Peyer's patch (tissue), 4 donors: ENCODE measurements at regions not wholly inside any gene's neighbourhood (a gene's known extent, or its start where the extent isn't known, plus 50 kb on each side); places are given as distances from the start of the nearest gene placed in this dataset.

Experiments used
- DNase-seq, 3 donors: peaks; one replicate each; pipeline ENCODE4 v3.0.0-alpha.2; 2017 to 2019
- H3K27ac ChIP-seq, 4 donors: fragments of 200-600 bp; sonication (generic); one replicate each; pipeline ENCODE4 v1.5.1; 2016 to 2019
- H3K27me3 ChIP-seq, 2 donors: fragments of 200-600 bp; sonication (generic); one replicate each; pipeline ENCODE4 v1.5.1; 2019
- H3K36me3 ChIP-seq, 3 donors: fragments of 200-600 bp; sonication (generic); one replicate each; pipeline ENCODE4 v1.5.1; 2016 to 2019
- H3K4me1 ChIP-seq, 4 donors: fragments of 200-600 bp; sonication (generic); one replicate each; pipeline ENCODE4 v1.5.1; 2016 to 2019
- H3K4me3 ChIP-seq, 4 donors: fragments of 200-600 bp; sonication (generic); 1 replicate in 3 of 4; 2 replicates in 1 of 4; pipeline ENCODE4 v1.5.1; 2016 to 2019; ENCODE audit warnings: mild to moderate bottlenecking in 1 of 4
- H3K9me3 ChIP-seq, 4 donors: fragments of 200-600 bp; sonication (generic); one replicate each; pipeline ENCODE4 v1.5.1; 2016 to 2019; ENCODE audit warnings: mild to moderate bottlenecking in 1 of 4
- POLR2A ChIP-seq, 2 donors: fragments of 450-650 bp; IDR thresholded peaks; one replicate each; pipeline ENCODE4 v1.5.1; 2017; ENCODE audit warnings: antibody characterized with exemption in 2 of 2, mild to moderate bottlenecking in 2 of 2, moderate library complexity in 2 of 2
- TF ChIP-seq, protein P1 (sequence below), 6 experiments: fragments of 450-650 bp in 4 of 6; fragments of 200-600 bp in 2 of 6; sonication (generic) in 1 of 6; IDR thresholded peaks; one replicate each; pipeline ENCODE4 v1.5.1; 2017 to 2019; ENCODE audit warnings: antibody characterized with exemption in 6 of 6, mild to moderate bottlenecking in 3 of 6, moderate library complexity in 1 of 6

DNA sequence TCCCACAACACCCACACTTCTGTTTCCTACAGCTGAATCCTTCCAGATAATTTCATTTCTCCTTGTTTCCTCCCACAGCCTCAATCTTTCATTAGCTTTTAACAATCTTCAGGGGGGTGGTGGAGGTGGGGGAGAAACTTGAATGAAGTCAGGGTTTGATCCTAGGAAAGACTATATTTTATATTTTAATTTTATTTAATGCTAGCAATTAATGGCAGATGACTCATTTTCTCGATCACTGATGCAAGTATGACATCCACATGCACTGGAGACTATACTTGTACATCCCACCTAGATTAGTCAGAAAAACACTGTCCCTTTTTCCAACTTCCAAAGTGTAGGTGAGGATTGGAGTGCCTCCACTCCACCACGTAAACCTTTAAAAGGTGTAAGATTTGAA is 1181.3 kb upstream of the AUTS2 start:
- H3K4me3 ChIP-seq = no peak overlapping the region
- TF ChIP-seq, protein P1, sequence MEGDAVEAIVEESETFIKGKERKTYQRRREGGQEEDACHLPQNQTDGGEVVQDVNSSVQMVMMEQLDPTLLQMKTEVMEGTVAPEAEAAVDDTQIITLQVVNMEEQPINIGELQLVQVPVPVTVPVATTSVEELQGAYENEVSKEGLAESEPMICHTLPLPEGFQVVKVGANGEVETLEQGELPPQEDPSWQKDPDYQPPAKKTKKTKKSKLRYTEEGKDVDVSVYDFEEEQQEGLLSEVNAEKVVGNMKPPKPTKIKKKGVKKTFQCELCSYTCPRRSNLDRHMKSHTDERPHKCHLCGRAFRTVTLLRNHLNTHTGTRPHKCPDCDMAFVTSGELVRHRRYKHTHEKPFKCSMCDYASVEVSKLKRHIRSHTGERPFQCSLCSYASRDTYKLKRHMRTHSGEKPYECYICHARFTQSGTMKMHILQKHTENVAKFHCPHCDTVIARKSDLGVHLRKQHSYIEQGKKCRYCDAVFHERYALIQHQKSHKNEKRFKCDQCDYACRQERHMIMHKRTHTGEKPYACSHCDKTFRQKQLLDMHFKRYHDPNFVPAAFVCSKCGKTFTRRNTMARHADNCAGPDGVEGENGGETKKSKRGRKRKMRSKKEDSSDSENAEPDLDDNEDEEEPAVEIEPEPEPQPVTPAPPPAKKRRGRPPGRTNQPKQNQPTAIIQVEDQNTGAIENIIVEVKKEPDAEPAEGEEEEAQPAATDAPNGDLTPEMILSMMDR (IDR thresholded peaks at IDR 0.05) = no peak
- TF ChIP-seq POLR2A (IDR thresholded peaks at IDR 0.05) = no peak
- no peak overlapping the region for H3K27ac ChIP-seq
- no peaks in the 10 kb centered on the region for H3K4me1 ChIP-seq
- DNase-seq = no peak
- no peaks in the 10 kb centered on the region for H3K9me3 ChIP-seq
- no peaks in the 10 kb centered on the region for H3K27me3 ChIP-seq
- H3K36me3 ChIP-seq = no peaks in the 10 kb centered on the region

DNA sequence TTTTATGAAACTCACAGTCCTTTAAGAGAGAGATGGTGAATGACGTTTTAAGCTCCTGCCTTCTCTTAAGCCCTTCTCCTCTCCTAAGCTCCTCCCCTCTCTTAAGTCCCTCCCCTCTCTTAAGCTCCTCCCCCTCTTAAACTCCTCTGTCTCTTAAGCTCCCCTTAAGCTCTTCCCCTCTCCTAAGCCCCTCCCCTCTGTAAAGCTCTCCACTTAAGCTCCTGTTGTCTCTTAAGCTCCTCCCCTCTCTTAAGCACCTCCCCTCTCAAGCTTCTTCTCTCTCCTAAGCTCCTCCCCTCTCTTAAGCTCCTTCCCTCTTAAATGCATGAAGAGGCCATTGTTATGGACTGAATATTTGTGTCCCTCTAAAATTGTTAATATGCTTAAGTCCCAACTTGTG is 1180.6 kb upstream of the AUTS2 start:
- DNase-seq = no peak
- TF ChIP-seq POLR2A (IDR thresholded peaks at IDR 0.05) = no peak
- TF ChIP-seq, protein P1 (IDR thresholded peaks at IDR 0.05) = no peak
- no peaks in the 10 kb centered on the region for H3K36me3 ChIP-seq

DNA sequence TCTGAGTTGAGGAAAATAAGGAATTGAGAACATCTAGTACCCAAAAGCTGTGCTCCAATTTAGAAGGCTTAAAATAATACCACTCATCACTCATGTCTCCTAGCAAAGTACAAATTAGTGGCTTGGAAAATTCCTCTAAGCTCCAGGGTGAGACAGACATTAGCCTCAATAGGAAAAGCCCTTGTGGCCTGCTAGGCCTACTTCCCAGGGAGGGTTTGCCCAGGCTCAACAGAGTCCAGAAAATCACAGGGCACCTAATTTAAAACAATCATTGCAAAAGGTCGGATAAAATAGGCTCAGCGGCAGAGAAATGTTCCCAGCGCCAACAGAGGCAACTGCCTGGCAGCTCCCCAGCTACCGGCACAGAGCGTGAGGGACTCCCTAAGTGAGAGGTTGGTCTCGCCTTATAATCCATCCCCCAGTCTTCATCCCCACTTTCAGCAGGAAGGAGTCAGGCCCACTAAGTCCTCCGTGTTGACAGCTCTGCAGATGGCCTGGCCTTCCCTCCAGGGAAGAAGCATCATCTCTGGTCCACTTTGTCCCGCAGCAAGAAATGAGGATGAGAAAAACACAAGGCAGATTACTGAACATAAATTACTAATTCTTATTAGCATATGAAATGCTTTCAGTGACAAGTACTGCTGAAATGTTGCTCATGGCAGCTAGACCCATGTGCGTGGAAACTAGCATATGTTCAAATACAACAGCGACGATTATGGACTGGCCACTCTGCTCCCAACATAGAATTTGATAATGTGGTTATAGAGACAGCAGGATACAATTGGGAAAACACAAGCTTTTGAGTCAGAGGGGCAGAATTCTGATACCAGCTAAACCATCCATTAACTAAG is 1177.7 kb upstream of the AUTS2 start:
- no peaks in the 10 kb centered on the region for H3K36me3 ChIP-seq
- H3K27me3 ChIP-seq = no peaks in the 10 kb centered on the region
- H3K27ac ChIP-seq = no peak overlapping the region
- no peaks in the 10 kb centered on the region for H3K4me1 ChIP-seq
- DNase-seq = no peak
- no peak overlapping the region for H3K4me3 ChIP-seq
- TF ChIP-seq, protein P1 (IDR thresholded peaks at IDR 0.05) = no peak
- no peak for TF ChIP-seq POLR2A (IDR thresholded peaks at IDR 0.05)
- H3K9me3 ChIP-seq = no peaks in the 10 kb centered on the region

More for the DNA sequence above, 1180.6 kb upstream of the AUTS2 start:
- Histone ChIP-seq H3K9me3 (no peaks in the 10 kb centered on the region), H3K27ac (no peak overlapping the region), H3K4me3 (no peak overlapping the region), H3K27me3 (no peaks in the 10 kb centered on the region), H3K4me1 (no peaks in the 10 kb centered on the region)

DNA sequence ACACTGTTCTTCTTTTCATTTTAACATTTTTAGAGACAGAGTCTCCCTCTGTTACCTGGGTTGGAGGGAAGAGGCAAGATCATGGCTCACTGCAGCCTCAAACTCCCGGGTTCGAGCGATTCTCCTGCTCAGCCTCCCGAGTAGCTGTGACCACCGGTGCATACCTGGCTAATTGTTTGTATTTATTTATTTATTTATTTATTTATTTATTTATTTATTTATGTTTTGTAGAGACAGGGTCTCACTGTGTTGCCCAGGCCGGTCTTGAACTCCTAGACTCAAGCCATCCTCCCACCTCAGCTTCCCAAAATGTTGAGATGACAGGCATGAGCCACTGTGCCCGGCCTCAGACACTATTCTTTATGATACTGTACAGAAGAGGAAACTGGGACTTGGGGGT is 1176.6 kb upstream of the AUTS2 start:
- TF ChIP-seq, protein P1 (IDR thresholded peaks at IDR 0.05) = no peak
- no peak for TF ChIP-seq POLR2A (IDR thresholded peaks at IDR 0.05)
- H3K27me3 ChIP-seq = no peaks in the 10 kb centered on the region
- no peak overlapping the region for H3K4me3 ChIP-seq
- DNase-seq = no peak
- no peaks in the 10 kb centered on the region for H3K36me3 ChIP-seq
- H3K27ac ChIP-seq = no peak overlapping the region
- no peaks in the 10 kb centered on the region for H3K4me1 ChIP-seq
- H3K9me3 ChIP-seq = no peaks in the 10 kb centered on the region

DNA sequence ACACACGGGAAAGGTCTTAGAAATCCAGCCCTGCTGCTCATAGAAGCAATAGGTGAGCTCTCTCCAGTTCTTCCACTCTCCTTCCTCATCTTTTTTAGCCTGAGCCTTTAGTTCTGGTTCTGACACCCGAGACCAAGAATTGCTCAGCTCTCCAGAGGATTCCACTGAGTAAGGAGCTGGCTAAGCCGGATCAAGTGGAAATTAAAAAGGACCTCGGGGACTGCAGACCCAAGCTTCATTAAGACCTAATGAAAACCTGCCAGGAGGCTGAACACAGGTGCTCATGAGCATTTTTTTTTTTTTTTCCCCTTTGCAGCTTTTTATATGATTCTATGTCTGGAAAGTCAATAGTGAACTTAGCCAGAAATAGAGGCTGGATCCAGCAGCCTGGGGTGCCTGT is 1176.0 kb upstream of the AUTS2 start:
- H3K27ac ChIP-seq = no peak overlapping the region
- no peak overlapping the region for H3K4me3 ChIP-seq
- H3K9me3 ChIP-seq = no peaks in the 10 kb centered on the region
- no peak for DNase-seq
- H3K4me1 ChIP-seq = no peaks in the 10 kb centered on the region
- H3K27me3 ChIP-seq = no peaks in the 10 kb centered on the region
- TF ChIP-seq, protein P1 (IDR thresholded peaks at IDR 0.05) = no peak
- TF ChIP-seq POLR2A (IDR thresholded peaks at IDR 0.05) = no peak
- H3K36me3 ChIP-seq = no peaks in the 10 kb centered on the region
